CD4-positive, CD25-positive, alpha-beta regulatory T cell (primary cell): ENCODE measurements at regions not wholly inside any gene's neighbourhood (a gene's known extent, or its start where the extent isn't known, plus 50 kb on each side); places are given as distances from the start of the nearest gene placed in this dataset.

ENCODE experiments used
- ATAC-seq, 2 donors: fragments of 150-1000 bp; cut with Tn5 transposase; one replicate each; pipeline ENCODE4 v1.10.0; 2021; ENCODE audit warnings: low read depth in 2 of 2, moderate number of reproducible peaks in 2 of 2, moderate library complexity in 1 of 2
- DNase-seq, 3 donors: peaks; one replicate each; pipeline versions ENCODE4 v3.0.0 to v3.0.0-alpha.2; 2012 to 2022; ENCODE audit warnings: mixed read lengths in 1 of 3
- H3K27ac ChIP-seq: one replicate; pipeline ENCODE4 v1.7.0; 2013; ENCODE audit warnings: mild to moderate bottlenecking, low read length; ENCODE audit not compliant: insufficient read depth, poor library complexity, severe bottlenecking
- H3K27me3 ChIP-seq: one replicate; pipeline ENCODE4 v1.7.0; 2013; ENCODE audit warnings: low read length; ENCODE audit not compliant: control insufficient read depth, insufficient read depth
- H3K36me3 ChIP-seq: one replicate; pipeline ENCODE4 v1.7.0; 2013; ENCODE audit warnings: mild to moderate bottlenecking, low read length, moderate library complexity; ENCODE audit not compliant: control insufficient read depth, insufficient read depth
- H3K4me1 ChIP-seq: 2 replicates; pipeline ENCODE4 v1.7.0; 2013; ENCODE audit warnings: mild to moderate bottlenecking, low read length; ENCODE audit not compliant: insufficient read depth, control insufficient read depth, poor library complexity, severe bottlenecking
- H3K4me3 ChIP-seq: one replicate; pipeline ENCODE4 v1.7.0; 2013; ENCODE audit warnings: low read depth, mild to moderate bottlenecking, low read length, moderate library complexity
- H3K9me3 ChIP-seq, 2 experiments: 1 replicate in 1 of 2; 2 replicates in 1 of 2; pipeline ENCODE4 v1.7.0; 2013; ENCODE audit warnings: low read length in 2 of 2, mild to moderate bottlenecking in 1 of 2, moderate library complexity in 1 of 2; ENCODE audit not compliant: control insufficient read depth in 2 of 2
- H3K27ac Mint-ChIP-seq, 3 donors: one replicate each; pipeline ENCODE4 v1.8.0; 2020 to 2022; ENCODE audit warnings: mild to moderate bottlenecking in 3 of 3, mixed read lengths in 3 of 3, moderate library complexity in 2 of 3
- H3K27me3 Mint-ChIP-seq: one replicate; pipeline ENCODE4 v1.8.0; 2022; ENCODE audit warnings: mild to moderate bottlenecking, mixed read lengths
- H3K36me3 Mint-ChIP-seq: one replicate; pipeline ENCODE4 v1.8.0; 2020; ENCODE audit warnings: mixed read lengths
- H3K4me1 Mint-ChIP-seq, 4 donors: one replicate each; pipeline ENCODE4 v1.8.0; 2020 to 2022; ENCODE audit warnings: mixed read lengths in 4 of 4, mild to moderate bottlenecking in 1 of 4
- H3K4me3 Mint-ChIP-seq, 4 donors: one replicate each; pipeline ENCODE4 v1.8.0; 2020 to 2022; ENCODE audit warnings: mild to moderate bottlenecking in 4 of 4, mixed read lengths in 4 of 4, moderate library complexity in 3 of 4
- H3K9me3 Mint-ChIP-seq, 7 donors: one replicate each; pipeline ENCODE4 v1.8.0; 2020 to 2022; ENCODE audit warnings: mixed read lengths in 7 of 7, mild to moderate bottlenecking in 3 of 7, moderate library complexity in 2 of 7

GRCh38 chr2:225937625-225938187, 538.2 kb downstream of the NYAP2 start:
- Mint-ChIP-seq H3K27ac (no peak overlapping the region), H3K4me1 (no peaks in the 10 kb centered on the region), H3K4me3 (no peak overlapping the region), H3K9me3 (peaks cover 0 to 5% (median under 1%) of the 10 kb centered on the region in 7 donors), H3K36me3 (no peaks in the 10 kb centered on the region), H3K27me3 (no peaks in the 10 kb centered on the region)
- H3K9me3 ChIP-seq: no peaks in the 10 kb centered on the region
- no peak overlapping the region for H3K27ac ChIP-seq
- no peaks in the 10 kb centered on the region for H3K4me1 ChIP-seq
- no peaks in the 10 kb centered on the region for H3K27me3 ChIP-seq
- no peaks in the 10 kb centered on the region for H3K36me3 ChIP-seq
- H3K4me3 ChIP-seq: no peak overlapping the region
- DNase-seq: no peak
- ATAC-seq: no peak

- H3K4me1 Mint-ChIP-seq: no peaks in the 10 kb centered on the region
- Histone ChIP-seq H3K9me3 (no peaks in the 10 kb centered on the region), H3K4me3 (no peak overlapping the region), H3K27ac (no peak overlapping the region), H3K27me3 (no peaks in the 10 kb centered on the region), H3K4me1 (no peaks in the 10 kb centered on the region), H3K36me3 (no peaks in the 10 kb centered on the region)
- DNase-seq (no peak), ATAC-seq (no peak)
- no peaks in the 10 kb centered on the region for H3K36me3 Mint-ChIP-seq
- no peak overlapping the region for H3K27ac Mint-ChIP-seq
- peaks cover 0 to 7% (median 0%) of the 10 kb centered on the region in 7 donors for H3K9me3 Mint-ChIP-seq
- H3K4me3 Mint-ChIP-seq: no peak overlapping the region
- no peaks in the 10 kb centered on the region for H3K27me3 Mint-ChIP-seq
Measured at GRCh38 chr2:225932811-225933413, 533.4 kb downstream of the NYAP2 start.

DNA sequence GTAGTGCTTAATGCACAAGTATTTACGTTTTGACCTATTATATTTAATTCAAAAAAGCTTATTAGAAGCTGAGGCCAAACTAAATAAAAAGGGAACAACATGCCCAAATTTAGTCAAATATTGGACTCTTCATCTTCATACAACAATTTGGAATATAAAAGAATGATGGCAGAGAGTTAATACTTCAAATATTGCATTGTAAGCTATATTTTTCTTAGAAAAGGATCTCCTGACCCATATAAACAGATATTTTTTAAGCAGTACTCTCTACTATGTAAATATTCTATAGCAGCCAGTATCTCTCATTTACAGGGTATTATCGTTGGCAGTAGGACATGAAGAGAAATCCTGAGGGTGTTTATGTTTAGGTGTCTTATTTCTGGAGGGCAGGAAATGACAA, 531.2 kb downstream of the NYAP2 start:
- Histone ChIP-seq H3K27ac (no peak overlapping the region), H3K27me3 (no peaks in the 10 kb centered on the region), H3K36me3 (no peaks in the 10 kb centered on the region), H3K4me1 (no peaks in the 10 kb centered on the region), H3K4me3 (no peak overlapping the region), H3K9me3 (no peaks in the 10 kb centered on the region)
- no peak for DNase-seq
- Mint-ChIP-seq H3K9me3 (peaks cover 0 to 5% (median 0%) of the 10 kb centered on the region in 7 donors), H3K27me3 (no peaks in the 10 kb centered on the region), H3K4me3 (no peak overlapping the region), H3K27ac (no peak overlapping the region), H3K4me1 (no peaks in the 10 kb centered on the region), H3K36me3 (no peaks in the 10 kb centered on the region)
- no peak for ATAC-seq

- Mint-ChIP-seq H3K4me1 (no peaks in the 10 kb centered on the region), H3K36me3 (no peaks in the 10 kb centered on the region), H3K27me3 (no peaks in the 10 kb centered on the region), H3K27ac (no peak overlapping the region), H3K4me3 (no peak overlapping the region), H3K9me3 (peaks cover 0 to 7% (median 0%) of the 10 kb centered on the region in 7 donors)
- Histone ChIP-seq H3K27me3 (no peaks in the 10 kb centered on the region), H3K27ac (no peak overlapping the region), H3K36me3 (no peaks in the 10 kb centered on the region), H3K4me1 (no peaks in the 10 kb centered on the region), H3K4me3 (no peak overlapping the region), H3K9me3 (no peaks in the 10 kb centered on the region)
- no peak for ATAC-seq
- no peak for DNase-seq
Measured at GRCh38 chr2:225920621-225921220, 521.2 kb downstream of the NYAP2 start.

DNA sequence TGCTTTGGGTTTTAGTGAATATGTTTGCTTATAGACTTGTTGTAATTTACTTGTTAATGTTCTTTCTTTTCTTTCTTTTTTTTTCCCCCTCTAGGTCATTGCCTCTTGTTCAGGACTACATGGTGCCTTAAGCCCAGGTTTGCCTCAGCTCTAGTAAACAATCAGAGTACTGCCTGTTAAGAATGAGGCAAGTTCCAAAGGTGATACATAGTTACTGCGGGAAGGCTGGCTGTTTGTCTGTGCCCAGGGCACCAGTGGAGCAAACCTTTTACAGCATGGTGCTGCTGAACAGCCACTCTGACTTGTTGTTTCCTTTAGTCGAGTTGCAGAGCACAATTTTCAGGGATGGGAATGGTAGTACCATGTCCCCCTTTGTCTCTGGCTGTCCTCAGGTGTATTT, 517.2 kb downstream of the NYAP2 start:
- DNase-seq (no peak), ATAC-seq (no peak)
- no peaks in the 10 kb centered on the region for H3K9me3 ChIP-seq
- H3K4me3 Mint-ChIP-seq: no peak overlapping the region
- H3K4me1 ChIP-seq: no peaks in the 10 kb centered on the region
- no peaks in the 10 kb centered on the region for H3K36me3 ChIP-seq
- no peak overlapping the region for H3K27ac ChIP-seq
- no peaks in the 10 kb centered on the region for H3K4me1 Mint-ChIP-seq
- H3K9me3 Mint-ChIP-seq: peaks cover 0 to 14% (median 0%) of the 10 kb centered on the region in 7 donors
- H3K27me3 Mint-ChIP-seq: no peaks in the 10 kb centered on the region
- H3K27me3 ChIP-seq: no peaks in the 10 kb centered on the region
- H3K4me3 ChIP-seq: no peak overlapping the region
- no peaks in the 10 kb centered on the region for H3K36me3 Mint-ChIP-seq
- no peak overlapping the region for H3K27ac Mint-ChIP-seq

- H3K36me3 ChIP-seq: no peaks in the 10 kb centered on the region
- Mint-ChIP-seq H3K27me3 (no peaks in the 10 kb centered on the region), H3K4me1 (no peaks in the 10 kb centered on the region), H3K27ac (no peak overlapping the region), H3K9me3 (peaks cover 0 to 7% (median 0%) of the 10 kb centered on the region in 7 donors), H3K4me3 (no peak overlapping the region), H3K36me3 (no peaks in the 10 kb centered on the region)
- ATAC-seq: no peak
- no peaks in the 10 kb centered on the region for H3K27me3 ChIP-seq
- H3K9me3 ChIP-seq: no peaks in the 10 kb centered on the region
- DNase-seq: no peak
- H3K4me1 ChIP-seq: no peaks in the 10 kb centered on the region
- H3K27ac ChIP-seq: no peak overlapping the region
- H3K4me3 ChIP-seq: no peak overlapping the region
Measured at GRCh38 chr2:225911019-225911418, 511.5 kb downstream of the NYAP2 start.

- H3K4me3 Mint-ChIP-seq: no peak overlapping the region
- H3K27me3 Mint-ChIP-seq: no peaks in the 10 kb centered on the region
- H3K27ac Mint-ChIP-seq: no peak overlapping the region
- no peaks in the 10 kb centered on the region for H3K36me3 Mint-ChIP-seq
- Histone ChIP-seq H3K36me3 (no peaks in the 10 kb centered on the region), H3K27me3 (no peaks in the 10 kb centered on the region), H3K4me3 (no peak overlapping the region), H3K4me1 (no peaks in the 10 kb centered on the region), H3K27ac (no peak overlapping the region), H3K9me3 (no peaks in the 10 kb centered on the region)
- H3K4me1 Mint-ChIP-seq: no peaks in the 10 kb centered on the region
- DNase-seq: no peak
- H3K9me3 Mint-ChIP-seq: peaks cover 0 to 2% (median 0%) of the 10 kb centered on the region in 7 donors
- ATAC-seq: no peak
Measured at GRCh38 chr2:225895126-225895525, 495.6 kb downstream of the NYAP2 start.
